Lower leg skin (tissue), 3 donors: ENCODE measurements at regions not wholly inside any gene's neighbourhood (a gene's known extent, or its start where the extent isn't known, plus 50 kb on each side); places are given as distances from the start of the nearest gene placed in this dataset.

Experiments used
- CTCF ChIP-seq, 3 donors: fragments of 450-650 bp; IDR thresholded peaks; one replicate each; pipeline ENCODE4 v1.5.1; 2016; ENCODE audit warnings: antibody characterized with exemption in 3 of 3, mild to moderate bottlenecking in 3 of 3, moderate library complexity in 2 of 3
- POLR2A ChIP-seq, 2 donors: fragments of 450-650 bp; IDR thresholded peaks; one replicate each; pipeline ENCODE4 v1.6.1; 2016 to 2017; ENCODE audit warnings: antibody characterized with exemption in 2 of 2, mild to moderate bottlenecking in 1 of 2, moderate library complexity in 1 of 2

- TF ChIP-seq CTCF (IDR thresholded peaks at IDR 0.05) (no peak), POLR2A (IDR thresholded peaks at IDR 0.05) (no peak)
These were observed 381.5 kb downstream of the TFAP2A start for GRCh38 chr6:10033223-10033829.
